GM13977 (cell line): ENCODE measurements at regions not wholly inside any gene's neighbourhood (a gene's known extent, or its start where the extent isn't known, plus 50 kb on each side); places are given as distances from the start of the nearest gene placed in this dataset.

Experiments
- DNase-seq: peaks from one replicate; pipeline ENCODE4 v3.0.0; 2012; ENCODE audit warnings: low spot score
- in situ Hi-C: fragments of 300-500 bp; cut with MboI; formaldehyde crosslinking; loops from one replicate; pipeline ENCODE4 v1.12.0; 2022; ENCODE audit warnings: low sequenced_read_pairs, low pct_unique_long_range_greater_than_20kb, mixed read lengths, inconsistent platforms; ENCODE audit not compliant: unreplicated experiment
- TF ChIP-seq, protein P1 (sequence below): IDR thresholded peaks from 2 replicates; pipeline ENCODE4 v1.5.1; 2012; ENCODE audit warnings: mild to moderate bottlenecking, control low read depth; ENCODE audit not compliant: insufficient read depth; ENCODE audit errors: extremely low read depth, missing control alignments

DNA sequence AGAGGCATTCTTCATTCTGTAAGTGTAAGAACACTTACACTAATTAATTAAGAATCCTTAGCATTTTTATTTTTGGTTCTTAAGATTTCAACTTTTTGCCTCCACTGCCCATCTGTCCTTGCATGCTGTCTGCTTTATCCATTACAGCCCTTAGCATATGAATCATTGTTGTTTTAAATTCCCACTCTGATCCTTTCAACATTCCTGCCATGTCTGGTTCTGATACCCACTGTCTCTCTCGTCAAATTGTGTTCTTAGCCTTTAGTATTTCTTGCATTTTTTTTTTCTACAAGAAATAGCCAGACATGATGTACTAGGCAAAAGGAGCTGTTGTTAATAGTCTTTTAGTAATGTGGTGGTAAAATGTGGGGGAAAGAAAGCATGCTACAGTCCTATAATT, 1360.0 kb downstream of the TECRL start:
- no peak for DNase-seq
- TF ChIP-seq, protein P1, sequence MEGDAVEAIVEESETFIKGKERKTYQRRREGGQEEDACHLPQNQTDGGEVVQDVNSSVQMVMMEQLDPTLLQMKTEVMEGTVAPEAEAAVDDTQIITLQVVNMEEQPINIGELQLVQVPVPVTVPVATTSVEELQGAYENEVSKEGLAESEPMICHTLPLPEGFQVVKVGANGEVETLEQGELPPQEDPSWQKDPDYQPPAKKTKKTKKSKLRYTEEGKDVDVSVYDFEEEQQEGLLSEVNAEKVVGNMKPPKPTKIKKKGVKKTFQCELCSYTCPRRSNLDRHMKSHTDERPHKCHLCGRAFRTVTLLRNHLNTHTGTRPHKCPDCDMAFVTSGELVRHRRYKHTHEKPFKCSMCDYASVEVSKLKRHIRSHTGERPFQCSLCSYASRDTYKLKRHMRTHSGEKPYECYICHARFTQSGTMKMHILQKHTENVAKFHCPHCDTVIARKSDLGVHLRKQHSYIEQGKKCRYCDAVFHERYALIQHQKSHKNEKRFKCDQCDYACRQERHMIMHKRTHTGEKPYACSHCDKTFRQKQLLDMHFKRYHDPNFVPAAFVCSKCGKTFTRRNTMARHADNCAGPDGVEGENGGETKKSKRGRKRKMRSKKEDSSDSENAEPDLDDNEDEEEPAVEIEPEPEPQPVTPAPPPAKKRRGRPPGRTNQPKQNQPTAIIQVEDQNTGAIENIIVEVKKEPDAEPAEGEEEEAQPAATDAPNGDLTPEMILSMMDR, result no peak
- in situ Hi-C loops, result no loop called here

DNA sequence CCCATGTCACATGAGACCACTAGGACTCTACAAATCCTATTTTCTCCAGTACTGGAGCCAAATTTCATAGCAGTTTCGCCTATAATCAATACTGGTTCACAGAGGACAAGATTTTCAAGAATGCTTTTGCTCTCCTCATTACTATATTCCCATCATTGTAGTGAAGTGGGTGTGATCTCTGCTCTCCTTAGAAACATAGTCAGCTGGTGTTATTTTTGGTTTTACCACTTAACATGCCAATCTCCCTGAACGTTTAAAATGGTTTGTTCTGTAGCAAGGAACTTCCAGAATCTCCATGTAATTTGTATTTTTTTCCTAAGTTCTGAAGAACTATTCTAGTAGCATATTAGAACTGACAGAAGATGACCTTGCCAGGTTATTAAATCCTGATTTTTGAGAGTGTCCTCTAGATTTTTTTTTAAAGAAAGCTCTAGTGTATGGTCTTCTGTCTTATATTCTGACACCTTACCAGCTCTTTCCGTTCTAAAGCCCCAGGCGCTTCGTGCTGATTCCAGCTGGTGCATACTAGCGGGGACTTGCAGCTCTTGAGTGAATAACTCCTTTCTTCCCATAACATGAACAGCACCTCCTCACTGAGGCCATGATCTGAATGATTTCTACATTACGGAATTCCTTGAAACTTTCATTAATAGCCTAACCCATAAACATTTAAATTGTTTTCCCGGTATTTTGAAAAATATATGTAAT, 1372.9 kb downstream of the TECRL start:
- in situ Hi-C loops, result no loop called here
- TF ChIP-seq, protein P1, result no peak
- no peak for DNase-seq

DNA sequence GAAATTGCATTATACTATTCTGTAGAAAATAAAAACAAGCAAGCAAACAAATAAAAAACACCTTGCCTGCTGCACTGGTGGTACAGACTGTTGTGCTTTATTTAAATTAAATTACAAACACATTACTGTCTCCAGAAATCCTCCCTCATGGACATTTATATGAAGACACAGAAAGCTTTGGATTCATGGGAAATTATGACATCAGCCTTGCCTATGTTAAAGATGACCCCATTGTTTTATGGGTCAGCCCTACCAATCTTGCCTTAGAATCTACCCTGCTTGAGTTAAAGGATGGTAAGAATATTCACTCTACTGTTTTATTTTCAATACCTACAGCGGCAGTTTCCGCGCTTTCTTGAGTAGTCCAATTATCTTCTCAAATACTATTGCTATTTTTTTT, 1379.9 kb downstream of the TECRL start:
- in situ Hi-C loops, result no loop called here
- TF ChIP-seq, protein P1, result no peak
- DNase-seq, result no peak

DNA sequence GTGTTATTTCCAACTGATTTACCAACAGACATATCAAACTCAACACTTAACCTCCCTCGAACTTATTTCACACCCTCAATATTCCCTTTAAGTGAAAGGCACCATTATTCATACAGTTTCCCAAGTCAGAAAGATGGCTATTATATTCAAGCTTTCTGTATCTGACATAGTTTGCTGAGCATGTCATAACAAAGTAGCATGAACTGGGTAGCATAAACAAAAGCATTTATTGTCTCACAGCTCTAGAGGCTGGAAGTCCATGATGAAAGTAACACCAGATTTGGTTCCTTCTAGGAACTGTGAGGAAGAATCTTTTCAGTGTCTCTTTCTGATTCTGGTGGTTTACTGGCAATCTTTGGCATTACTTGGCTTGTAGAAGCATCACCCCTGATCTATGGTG, 1388.6 kb downstream of the TECRL start:
- TF ChIP-seq, protein P1, result no peak

DNA sequence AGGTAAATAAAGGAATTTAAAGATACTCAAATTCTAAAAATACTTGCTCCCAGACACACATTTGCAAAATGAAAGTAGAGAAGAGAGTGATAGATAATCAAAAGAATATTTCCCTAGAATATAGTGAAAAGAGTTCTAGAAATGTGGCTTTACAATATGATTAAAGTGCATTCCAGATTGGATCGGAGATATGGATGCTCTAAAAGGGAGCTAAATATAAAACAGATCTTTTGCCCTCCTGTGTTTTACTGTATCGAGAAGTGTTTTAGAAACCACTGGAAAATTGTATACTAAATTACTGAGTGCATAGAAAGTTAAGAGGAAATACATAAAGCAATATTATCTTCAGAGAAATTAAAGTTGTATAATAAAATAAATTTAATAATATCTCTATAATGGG, 1392.0 kb downstream of the TECRL start:
- in situ Hi-C loops, result no loop called here
- no peak for DNase-seq
- TF ChIP-seq, protein P1, result no peak

More for the DNA sequence above, 1388.6 kb downstream of the TECRL start:
- DNase-seq, result no peak
- in situ Hi-C loops, result no loop called here

DNA sequence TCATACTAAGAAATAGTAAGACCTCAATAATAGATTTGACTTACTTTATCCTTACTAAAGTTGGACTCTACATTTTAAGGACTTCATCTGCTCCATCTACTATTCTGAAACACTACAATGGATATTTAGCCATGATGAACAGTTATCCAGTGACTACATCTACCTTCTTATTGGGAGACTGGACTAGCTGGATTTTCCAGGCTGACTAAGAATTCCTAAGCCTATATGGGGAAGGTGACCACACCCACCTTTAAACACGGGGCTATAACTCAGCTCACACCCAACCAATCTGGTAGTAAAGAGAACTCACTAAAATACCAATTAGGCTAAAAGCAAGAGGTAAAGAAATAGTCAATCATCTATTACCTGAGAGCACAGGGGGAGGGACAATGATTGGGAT, 1438.4 kb downstream of the TECRL start:
- TF ChIP-seq, protein P1, result no peak
- in situ Hi-C loops, result no loop called here
- DNase-seq, result no peak
